Astrocyte (in vitro differentiated cells and primary cell): ENCODE measurements at regions not wholly inside any gene's neighbourhood (a gene's known extent, or its start where the extent isn't known, plus 50 kb on each side); places are given as distances from the start of the nearest gene placed in this dataset.
A peak's percentile ranks its signal among the peaks of the same experiment; 100 is the strongest.

Source experiments
- DNase-seq: peaks from one replicate; pipeline ENCODE4 v3.0.0-alpha.2; 2010; ENCODE audit warnings: low read depth
- FAIRE-seq: peaks from 2 replicates; lab custom pipeline; 2011; peaks lifted over from hg19 to GRCh38; lab: Jason Lieb, UNC
- H2AFZ ChIP-seq: 2 replicates; pipeline ENCODE4 v1.6.0; 2012; ENCODE audit warnings: low read depth, low read length, inconsistent platforms
- H3K27ac ChIP-seq: 2 replicates; pipeline ENCODE4 v1.5.1; 2011; ENCODE audit warnings: low read depth, low read length, inconsistent platforms
- H3K27me3 ChIP-seq: 2 replicates; pipeline ENCODE4 v1.6.0; 2011; ENCODE audit warnings: low read length, inconsistent platforms; ENCODE audit not compliant: insufficient read depth
- H3K36me3 ChIP-seq: 2 replicates; pipeline ENCODE4 v1.5.1; 2011; ENCODE audit warnings: low read length, inconsistent platforms; ENCODE audit not compliant: insufficient read depth
- H3K4me1 ChIP-seq: 2 replicates; pipeline ENCODE4 v1.5.1; 2011; ENCODE audit warnings: low read length, inconsistent platforms; ENCODE audit not compliant: insufficient read depth
- H3K4me2 ChIP-seq: 2 replicates; pipeline ENCODE4 v1.6.0; 2012; ENCODE audit warnings: low read length, inconsistent platforms
- H3K4me3 ChIP-seq: 2 replicates; pipeline ENCODE4 v1.5.1; 2011; ENCODE audit warnings: low read depth, mild to moderate bottlenecking, low read length, inconsistent platforms; ENCODE audit not compliant: insufficient read depth
- H3K79me2 ChIP-seq: 2 replicates; pipeline ENCODE4 v1.6.0; 2012; ENCODE audit warnings: mild to moderate bottlenecking, low read length, inconsistent platforms; ENCODE audit not compliant: insufficient read depth
- H3K9ac ChIP-seq: 2 replicates; pipeline ENCODE4 v1.6.0; 2012; ENCODE audit warnings: mild to moderate bottlenecking, low read length, inconsistent platforms
- H3K9me3 ChIP-seq: 2 replicates; pipeline ENCODE4 v1.5.1; 2012; ENCODE audit warnings: low read depth, mild to moderate bottlenecking, low read length, inconsistent platforms; ENCODE audit not compliant: insufficient read depth
- H4K20me1 ChIP-seq: 2 replicates; pipeline ENCODE4 v1.6.0; 2012; ENCODE audit warnings: low read length, inconsistent platforms; ENCODE audit not compliant: insufficient read depth
- H3K27ac Mint-ChIP-seq: one replicate; pipeline ENCODE4 v1.8.0; 2021; ENCODE audit warnings: mild to moderate bottlenecking, mixed read lengths; ENCODE audit not compliant: unreplicated experiment
- H3K27me3 Mint-ChIP-seq: one replicate; pipeline ENCODE4 v1.8.0; 2021; ENCODE audit warnings: low read depth, mixed read lengths; ENCODE audit not compliant: unreplicated experiment
- H3K36me3 Mint-ChIP-seq: one replicate; pipeline ENCODE4 v1.8.0; 2021; ENCODE audit warnings: low read depth, mixed read lengths; ENCODE audit not compliant: unreplicated experiment
- H3K4me1 Mint-ChIP-seq: one replicate; pipeline ENCODE4 v1.8.0; 2021; ENCODE audit warnings: low read depth, mixed read lengths; ENCODE audit not compliant: unreplicated experiment
- H3K4me3 Mint-ChIP-seq: one replicate; pipeline ENCODE4 v1.8.0; 2021; ENCODE audit warnings: mild to moderate bottlenecking, moderate library complexity, mixed read lengths; ENCODE audit not compliant: unreplicated experiment
- H3K9me3 Mint-ChIP-seq: one replicate; pipeline ENCODE4 v1.8.0; 2021; ENCODE audit warnings: mild to moderate bottlenecking, mixed read lengths; ENCODE audit not compliant: unreplicated experiment
- EZH2 ChIP-seq: IDR thresholded peaks from 2 replicates; pipeline ENCODE4 v1.6.1; 2012; ENCODE audit warnings: mild to moderate bottlenecking, low read length, inconsistent platforms; ENCODE audit not compliant: insufficient read depth
- TF ChIP-seq, protein P1 (sequence below): IDR thresholded peaks from 2 replicates; pipeline ENCODE4 v1.5.1; 2011; ENCODE audit warnings: low read depth, mild to moderate bottlenecking, inconsistent platforms, low read length, moderate library complexity; ENCODE audit not compliant: insufficient read depth

DNA sequence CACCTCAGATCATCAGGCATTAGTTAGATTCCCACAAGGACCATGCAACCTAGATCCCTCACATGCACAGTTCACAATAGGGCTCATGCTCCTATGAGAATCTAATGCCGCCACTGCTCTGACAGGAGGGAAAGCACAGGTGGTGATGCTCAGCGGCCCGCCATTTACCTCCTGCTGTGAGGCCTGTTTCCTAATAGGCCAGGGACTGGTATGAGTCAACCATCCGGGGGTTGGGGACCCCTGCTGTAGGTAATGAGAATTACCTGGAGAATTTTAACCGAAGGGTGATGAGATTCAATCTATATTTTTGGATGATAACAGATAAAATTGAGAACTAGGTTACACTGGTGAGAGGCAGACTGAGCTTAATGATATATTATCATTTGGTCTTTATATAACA lies 101.4 kb downstream of the LACC1 start:
- no peak overlapping the region for H3K9ac ChIP-seq
- H3K27me3 Mint-ChIP-seq = peaks cover 9% of the 10 kb centered on the region
- TF ChIP-seq, protein P1, sequence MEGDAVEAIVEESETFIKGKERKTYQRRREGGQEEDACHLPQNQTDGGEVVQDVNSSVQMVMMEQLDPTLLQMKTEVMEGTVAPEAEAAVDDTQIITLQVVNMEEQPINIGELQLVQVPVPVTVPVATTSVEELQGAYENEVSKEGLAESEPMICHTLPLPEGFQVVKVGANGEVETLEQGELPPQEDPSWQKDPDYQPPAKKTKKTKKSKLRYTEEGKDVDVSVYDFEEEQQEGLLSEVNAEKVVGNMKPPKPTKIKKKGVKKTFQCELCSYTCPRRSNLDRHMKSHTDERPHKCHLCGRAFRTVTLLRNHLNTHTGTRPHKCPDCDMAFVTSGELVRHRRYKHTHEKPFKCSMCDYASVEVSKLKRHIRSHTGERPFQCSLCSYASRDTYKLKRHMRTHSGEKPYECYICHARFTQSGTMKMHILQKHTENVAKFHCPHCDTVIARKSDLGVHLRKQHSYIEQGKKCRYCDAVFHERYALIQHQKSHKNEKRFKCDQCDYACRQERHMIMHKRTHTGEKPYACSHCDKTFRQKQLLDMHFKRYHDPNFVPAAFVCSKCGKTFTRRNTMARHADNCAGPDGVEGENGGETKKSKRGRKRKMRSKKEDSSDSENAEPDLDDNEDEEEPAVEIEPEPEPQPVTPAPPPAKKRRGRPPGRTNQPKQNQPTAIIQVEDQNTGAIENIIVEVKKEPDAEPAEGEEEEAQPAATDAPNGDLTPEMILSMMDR = no peak
- TF ChIP-seq EZH2 = no peak
- no peak overlapping the region for H3K4me3 ChIP-seq
- peaks cover 5% of the 10 kb centered on the region for H3K9me3 Mint-ChIP-seq
- H3K27ac ChIP-seq = no peak overlapping the region
- no peaks in the 10 kb centered on the region for H3K4me1 ChIP-seq
- H3K9me3 ChIP-seq = no peaks in the 10 kb centered on the region
- FAIRE-seq = no peak
- DNase-seq = no peak
- peaks cover 5% of the 10 kb centered on the region for H3K27me3 ChIP-seq
- H3K4me1 Mint-ChIP-seq = peaks cover 5% of the 10 kb centered on the region
- H3K4me3 Mint-ChIP-seq = no peak overlapping the region
- H3K36me3 Mint-ChIP-seq = no peaks in the 10 kb centered on the region
- no peak overlapping the region for H3K4me2 ChIP-seq
- no peaks in the 10 kb centered on the region for H3K79me2 ChIP-seq
- H3K36me3 ChIP-seq = no peaks in the 10 kb centered on the region
- H2AFZ ChIP-seq = no peak overlapping the region
- no peaks in the 10 kb centered on the region for H4K20me1 ChIP-seq
- no peak overlapping the region for H3K27ac Mint-ChIP-seq

DNA sequence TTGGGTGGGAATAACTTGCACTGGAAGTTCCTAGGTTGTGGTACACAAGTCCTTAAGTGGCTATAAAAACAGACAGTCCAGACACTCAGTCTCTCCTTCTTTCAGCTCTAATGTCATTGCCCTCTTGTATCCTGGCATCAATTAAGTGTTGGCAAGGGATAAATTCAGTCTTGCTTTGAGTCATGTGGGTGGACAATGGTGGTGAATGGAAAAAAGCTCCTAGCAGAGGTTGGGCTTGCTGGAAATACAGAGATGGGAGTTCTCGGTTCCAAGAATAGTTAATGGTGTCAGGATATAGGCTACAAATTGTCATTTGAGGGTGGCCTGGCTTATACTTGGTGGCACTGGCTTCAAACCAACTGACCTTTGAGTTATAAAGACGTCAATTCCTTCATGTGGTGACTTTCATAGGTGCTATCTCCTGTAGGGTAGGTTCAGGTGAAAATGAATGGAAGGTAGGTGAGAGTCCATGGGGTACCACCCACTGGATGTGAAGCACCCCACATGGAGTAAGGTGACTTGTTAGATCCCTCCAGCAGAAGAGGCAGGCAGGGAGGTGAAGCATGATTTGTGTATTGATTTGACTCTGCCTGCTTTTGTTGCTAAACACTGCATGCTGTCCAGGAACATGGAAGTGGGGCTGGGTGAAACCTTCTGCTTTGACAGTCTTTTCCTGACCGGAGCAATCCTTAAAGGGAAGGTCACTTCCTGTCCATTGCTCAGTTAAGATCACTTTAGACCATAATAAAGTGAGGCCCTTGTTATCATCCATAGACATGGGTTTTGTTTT lies 102.0 kb downstream of the LACC1 start:
- peak overlapping the region; percentile 41 for H3K27ac Mint-ChIP-seq
- no peaks in the 10 kb centered on the region for H3K9me3 ChIP-seq
- H3K4me1 ChIP-seq = no peaks in the 10 kb centered on the region
- H2AFZ ChIP-seq = no peak overlapping the region
- TF ChIP-seq, protein P1 = no peak
- TF ChIP-seq EZH2 = no peak
- H4K20me1 ChIP-seq = no peaks in the 10 kb centered on the region
- no peaks in the 10 kb centered on the region for H3K36me3 ChIP-seq
- H3K9ac ChIP-seq = no peak overlapping the region
- no peaks in the 10 kb centered on the region for H3K36me3 Mint-ChIP-seq
- no peak overlapping the region for H3K4me3 Mint-ChIP-seq
- no peak overlapping the region for H3K27ac ChIP-seq
- H3K9me3 Mint-ChIP-seq = peaks cover 4% of the 10 kb centered on the region
- H3K27me3 ChIP-seq = peaks cover 5% of the 10 kb centered on the region
- H3K4me2 ChIP-seq = no peak overlapping the region
- FAIRE-seq (no peak), DNase-seq (no peak)
- peaks cover 3% of the 10 kb centered on the region for H3K4me1 Mint-ChIP-seq
- H3K27me3 Mint-ChIP-seq = peaks cover 7% of the 10 kb centered on the region
- no peaks in the 10 kb centered on the region for H3K79me2 ChIP-seq
- no peak overlapping the region for H3K4me3 ChIP-seq

DNA sequence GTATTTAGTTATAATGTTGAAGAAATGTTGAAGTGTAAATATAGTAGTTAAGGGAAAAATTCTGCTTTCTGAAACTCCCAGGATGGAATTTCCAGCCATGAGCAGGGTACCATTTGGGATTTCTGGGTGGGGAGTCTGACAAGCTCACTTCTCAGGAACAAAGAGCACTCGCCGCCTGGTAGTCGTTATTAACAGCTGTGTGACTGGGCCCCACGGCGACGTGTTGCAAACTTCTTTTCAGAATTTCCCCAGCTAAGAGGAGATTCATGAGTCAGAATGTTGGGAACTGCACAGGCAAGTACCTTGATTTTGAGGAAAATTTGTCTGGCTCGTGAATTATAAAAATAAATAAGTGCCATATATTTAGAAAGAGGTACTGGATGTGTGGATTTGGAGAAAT lies 103.7 kb downstream of the LACC1 start:
- no peak overlapping the region for H3K4me3 ChIP-seq
- H2AFZ ChIP-seq = no peak overlapping the region

More for the DNA sequence above, 103.7 kb downstream of the LACC1 start:
- H3K9ac ChIP-seq = no peak overlapping the region
- Mint-ChIP-seq H3K27me3 (peaks cover under 1% of the 10 kb centered on the region), H3K4me3 (no peak overlapping the region), H3K4me1 (peaks cover 3% of the 10 kb centered on the region), H3K36me3 (no peaks in the 10 kb centered on the region), H3K27ac (no peak overlapping the region), H3K9me3 (peaks cover 2% of the 10 kb centered on the region)
- no peak overlapping the region for H3K27ac ChIP-seq
- FAIRE-seq (no peak), DNase-seq (no peak)
- no peak overlapping the region for H3K4me2 ChIP-seq
- no peaks in the 10 kb centered on the region for H3K9me3 ChIP-seq
- no peaks in the 10 kb centered on the region for H3K4me1 ChIP-seq
- no peak for TF ChIP-seq EZH2
- TF ChIP-seq, protein P1 = no peak
- H3K27me3 ChIP-seq = no peaks in the 10 kb centered on the region
- no peaks in the 10 kb centered on the region for H3K36me3 ChIP-seq
- H3K79me2 ChIP-seq = no peaks in the 10 kb centered on the region
- no peaks in the 10 kb centered on the region for H4K20me1 ChIP-seq
